Uterus (tissue), 2 donors: ENCODE measurements at regions not wholly inside any gene's neighbourhood (a gene's known extent, or its start where the extent isn't known, plus 50 kb on each side); places are given as distances from the start of the nearest gene placed in this dataset.

Experiments
- POLR2A ChIP-seq, 2 donors: fragments of 450-650 bp; IDR thresholded peaks; one replicate each; pipeline ENCODE4 v1.6.1; 2016; ENCODE audit warnings: antibody characterized with exemption in 2 of 2, mild to moderate bottlenecking in 1 of 2, moderate library complexity in 1 of 2
- TF ChIP-seq, protein P1 (sequence below), 4 experiments: fragments of 200-600 bp in 2 of 4; fragments of 450-650 bp in 2 of 4; sonication (generic) in 2 of 4; IDR thresholded peaks; one replicate each; pipeline ENCODE4 v1.5.1; 2016 to 2019; ENCODE audit warnings: antibody characterized with exemption in 4 of 4, mild to moderate bottlenecking in 2 of 4, moderate library complexity in 1 of 4

GRCh38 chr5:117336208-117336607 lies 761.6 kb upstream of the SEMA6A start:
- TF ChIP-seq, protein P1, sequence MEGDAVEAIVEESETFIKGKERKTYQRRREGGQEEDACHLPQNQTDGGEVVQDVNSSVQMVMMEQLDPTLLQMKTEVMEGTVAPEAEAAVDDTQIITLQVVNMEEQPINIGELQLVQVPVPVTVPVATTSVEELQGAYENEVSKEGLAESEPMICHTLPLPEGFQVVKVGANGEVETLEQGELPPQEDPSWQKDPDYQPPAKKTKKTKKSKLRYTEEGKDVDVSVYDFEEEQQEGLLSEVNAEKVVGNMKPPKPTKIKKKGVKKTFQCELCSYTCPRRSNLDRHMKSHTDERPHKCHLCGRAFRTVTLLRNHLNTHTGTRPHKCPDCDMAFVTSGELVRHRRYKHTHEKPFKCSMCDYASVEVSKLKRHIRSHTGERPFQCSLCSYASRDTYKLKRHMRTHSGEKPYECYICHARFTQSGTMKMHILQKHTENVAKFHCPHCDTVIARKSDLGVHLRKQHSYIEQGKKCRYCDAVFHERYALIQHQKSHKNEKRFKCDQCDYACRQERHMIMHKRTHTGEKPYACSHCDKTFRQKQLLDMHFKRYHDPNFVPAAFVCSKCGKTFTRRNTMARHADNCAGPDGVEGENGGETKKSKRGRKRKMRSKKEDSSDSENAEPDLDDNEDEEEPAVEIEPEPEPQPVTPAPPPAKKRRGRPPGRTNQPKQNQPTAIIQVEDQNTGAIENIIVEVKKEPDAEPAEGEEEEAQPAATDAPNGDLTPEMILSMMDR (IDR thresholded peaks at IDR 0.05), result no peak
- TF ChIP-seq POLR2A (IDR thresholded peaks at IDR 0.05), result no peak
